GM12891 (cell line): ENCODE measurements at regions not wholly inside any gene's neighbourhood (a gene's known extent, or its start where the extent isn't known, plus 50 kb on each side); places are given as distances from the start of the nearest gene placed in this dataset.

ENCODE experiments used
- POLR2AphosphoS5 ChIP-seq: IDR thresholded peaks from 2 replicates; pipeline ENCODE4 v1.6.1; 2011; ENCODE audit warnings: low read depth, low read length, control low read depth
- SPI1 ChIP-seq: IDR thresholded peaks from 2 replicates; pipeline ENCODE4 v1.6.1; 2011; ENCODE audit warnings: low read depth, low read length, control low read depth

DNA sequence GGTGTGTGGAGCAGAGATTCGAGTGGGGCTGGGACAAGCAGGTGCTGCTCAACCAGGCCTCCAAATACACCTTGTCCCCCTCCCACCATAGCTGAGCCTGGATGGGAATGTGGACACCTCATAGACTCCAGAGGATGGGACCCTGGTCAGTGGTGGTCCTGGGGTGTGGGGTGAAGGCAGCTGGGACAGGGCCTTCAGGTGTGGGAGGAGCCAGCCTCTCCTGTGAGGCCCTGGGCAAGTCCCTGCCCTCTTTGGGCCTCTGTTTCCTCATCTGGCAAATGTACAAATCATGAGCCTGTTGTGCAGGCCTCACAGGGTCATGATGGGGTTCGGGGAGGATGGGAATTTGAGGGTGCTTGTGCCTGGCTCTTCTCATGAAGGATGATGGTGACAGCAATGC lies 362.9 kb upstream of the NUPR2 start:
- no peak for TF ChIP-seq POLR2AphosphoS5
- no peak for TF ChIP-seq SPI1
